ENCODE measurements at regions not wholly inside any gene's neighbourhood (a gene's known extent, or its start where the extent isn't known, plus 50 kb on each side); places are given as distances from the start of the nearest gene placed in this dataset.

- DNase-seq (ENCODE audit: low read depth): no peak
Measured at GRCh38 chr9:23426144-23426543, 399.9 kb downstream of the ELAVL2 start.

- no peak for DNase-seq (ENCODE audit: low read depth)
Measured at GRCh38 chr9:23431459-23431858, 394.6 kb downstream of the ELAVL2 start.

GRCh38 chr9:23434654-23435053 is 391.4 kb downstream of the ELAVL2 start:
- no peak for DNase-seq (ENCODE audit: low read depth)

- DNase-seq (ENCODE audit: low read depth): no peak
Measured at GRCh38 chr9:23438299-23438907, 387.6 kb downstream of the ELAVL2 start.

- no peak for DNase-seq (ENCODE audit: low read depth)
Measured at GRCh38 chr9:23441275-23441674, 384.8 kb downstream of the ELAVL2 start.

- no peak for DNase-seq (ENCODE audit: low read depth)
Measured at GRCh38 chr9:23444658-23445057, 381.4 kb downstream of the ELAVL2 start.

GRCh38 chr9:23447166-23447565 is 378.9 kb downstream of the ELAVL2 start:
- DNase-seq (ENCODE audit: low read depth): no peak

- DNase-seq (ENCODE audit: low read depth): no peak
Measured at GRCh38 chr9:23447944-23448343, 378.1 kb downstream of the ELAVL2 start.

GRCh38 chr9:23451802-23452418 is 374.1 kb downstream of the ELAVL2 start:
- no peak for DNase-seq (ENCODE audit: low read depth)

GRCh38 chr9:23464275-23464674 is 361.8 kb downstream of the ELAVL2 start:
- no peak for DNase-seq (ENCODE audit: low read depth)

GRCh38 chr9:23467276-23467675 is 358.8 kb downstream of the ELAVL2 start:
- DNase-seq (ENCODE audit: low read depth): no peak

GRCh38 chr9:23477908-23478307 is 348.1 kb downstream of the ELAVL2 start:
- DNase-seq (ENCODE audit: low read depth): no peak

GRCh38 chr9:23483566-23483965 is 342.5 kb downstream of the ELAVL2 start:
- DNase-seq (ENCODE audit: low read depth): no peak

GRCh38 chr9:23492126-23493002 is 333.7 kb downstream of the ELAVL2 start:
- peak; percentile 68 for DNase-seq (ENCODE audit: low read depth)

GRCh38 chr9:23493219-23493618 is 332.8 kb downstream of the ELAVL2 start:
- DNase-seq (ENCODE audit: low read depth): no peak

GRCh38 chr9:23496489-23497136 is 329.4 kb downstream of the ELAVL2 start:
- DNase-seq (ENCODE audit: low read depth): no peak

- no peak for DNase-seq (ENCODE audit: low read depth)
Measured at GRCh38 chr9:23497137-23497504, 328.9 kb downstream of the ELAVL2 start.

GRCh38 chr9:23502004-23502403 is 324.0 kb downstream of the ELAVL2 start:
- no peak for DNase-seq (ENCODE audit: low read depth)

GRCh38 chr9:23522952-23523351 is 303.1 kb downstream of the ELAVL2 start:
- no peak for DNase-seq (ENCODE audit: low read depth)

GRCh38 chr9:23524607-23525155 is 301.4 kb downstream of the ELAVL2 start:
- DNase-seq (ENCODE audit: low read depth): no peak

GRCh38 chr9:23526806-23527205 is 299.2 kb downstream of the ELAVL2 start:
- DNase-seq (ENCODE audit: low read depth): peak; percentile 63

GRCh38 chr9:23532282-23532681 is 293.8 kb downstream of the ELAVL2 start:
- DNase-seq (ENCODE audit: low read depth): no peak

Data from HT1080 (cell line).